Activated CD4-positive, alpha-beta T cell treated with anti-CD3 and anti-CD28 coated beads for 36 hours (primary cell): ENCODE measurements at regions not wholly inside any gene's neighbourhood (a gene's known extent, or its start where the extent isn't known, plus 50 kb on each side); places are given as distances from the start of the nearest gene placed in this dataset.
"Not testable (repeated sequence)": the region's sequence is repeated elsewhere in the genome, so short reads cannot be mapped to it uniquely, and the experiment has no call there.

Experiments
- ATAC-seq: fragments of 200-7000 bp; cut with Tn5 transposase; one replicate; pipeline ENCODE4 v1.10.0; 2021; ENCODE audit warnings: mild to moderate bottlenecking, moderate library complexity
- CTCF ChIA-PET: fragments of 350-600 bp; sonication (Branson Sonifier 250); formaldehyde crosslinking; loops from one replicate; lab custom pipeline; 2021; ENCODE audit warnings: antibody characterized with exemption; lab: Charles Lee
- POLR2A ChIA-PET: fragments of 350-600 bp; sonication (Branson Sonifier 250); formaldehyde crosslinking; loops from one replicate; lab custom pipeline; 2021; ENCODE audit warnings: antibody characterized with exemption, inconsistent platforms; lab: Charles Lee
- DNase-seq: peaks from one replicate; pipeline ENCODE4 v3.0.0-alpha.2; 2020
- H3K27ac Mint-ChIP-seq: one replicate; pipeline ENCODE4 v1.8.0; 2021; ENCODE audit warnings: mixed read lengths
- H3K27me3 Mint-ChIP-seq: one replicate; pipeline ENCODE4 v1.8.0; 2021; ENCODE audit warnings: mixed read lengths
- H3K36me3 Mint-ChIP-seq: one replicate; pipeline ENCODE4 v1.8.0; 2021; ENCODE audit warnings: low read depth, mixed read lengths
- H3K4me1 Mint-ChIP-seq: one replicate; pipeline ENCODE4 v1.8.0; 2021; ENCODE audit warnings: mixed read lengths
- H3K4me3 Mint-ChIP-seq: one replicate; pipeline ENCODE4 v1.8.0; 2021; ENCODE audit warnings: mild to moderate bottlenecking, moderate library complexity, mixed read lengths
- H3K9me3 Mint-ChIP-seq: one replicate; pipeline ENCODE4 v1.8.0; 2021; ENCODE audit warnings: low read depth, mixed read lengths
- intact Hi-C, 2 experiments: fragments of 100-400 bp; cut with DNase I in 1 of 2; cut with micrococcal nuclease in 1 of 2; formaldehyde crosslinking; loops; one replicate each; pipeline versions ENCODE4 v1.14.2 to v1.15.1; 2022 to 2024; cut with DNase I, micrococcal nuclease

DNA sequence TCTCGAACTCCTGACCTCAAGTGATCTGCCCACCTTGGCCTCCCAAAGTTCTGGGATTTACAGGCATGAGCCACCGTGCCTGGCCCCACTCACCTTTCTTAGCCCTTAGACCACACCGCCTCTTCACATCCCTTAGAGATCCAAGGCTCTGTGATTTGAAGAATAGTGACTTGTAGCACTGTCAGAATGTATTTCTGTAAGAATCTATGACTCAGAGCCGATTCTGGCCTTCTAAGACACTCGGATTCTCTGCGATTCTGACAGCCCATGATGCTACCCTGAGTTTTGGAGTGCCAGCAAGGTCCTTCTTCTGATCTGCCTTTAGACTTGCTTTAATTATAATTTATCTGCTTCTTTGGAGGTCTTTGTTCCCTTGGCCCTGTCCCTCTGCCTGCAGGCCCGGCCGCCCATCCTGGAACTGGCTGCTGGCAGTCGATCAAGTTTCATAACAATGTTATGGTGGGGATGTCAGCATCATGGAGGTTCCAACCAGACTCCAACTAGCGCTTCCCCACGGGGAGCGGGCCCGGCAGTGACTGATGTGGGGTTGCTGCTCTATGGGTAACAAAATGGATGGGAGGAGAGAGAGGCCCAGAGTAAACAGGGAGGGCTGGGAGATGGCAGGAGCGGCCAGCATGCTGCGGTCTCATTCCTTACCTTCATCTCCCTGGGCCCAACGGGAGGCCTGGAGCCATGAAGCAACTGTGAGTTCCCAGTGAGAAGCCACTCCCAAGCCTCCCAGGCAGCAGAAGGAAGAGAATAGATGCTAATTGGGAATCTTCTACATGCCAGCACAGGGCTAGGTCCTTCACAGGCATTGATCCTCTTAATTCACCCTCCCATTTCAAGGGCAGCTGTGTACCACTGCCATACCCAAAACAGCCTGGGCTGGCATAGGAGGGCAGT lies 55.7 kb upstream of the RASD2 start:
- DNase-seq (no peak), ATAC-seq (no peak)
- POLR2A ChIA-PET = no interaction called here
- H3K27ac Mint-ChIP-seq = no peak overlapping the region
- H3K27me3 Mint-ChIP-seq = peaks cover 23% of the 10 kb centered on the region
- CTCF ChIA-PET = no interaction called here
- no peaks in the 10 kb centered on the region for H3K9me3 Mint-ChIP-seq
- H3K4me1 Mint-ChIP-seq = no peaks in the 10 kb centered on the region
- no peak overlapping the region for H3K4me3 Mint-ChIP-seq
- intact Hi-C loops = no loop called here
- H3K36me3 Mint-ChIP-seq = no peaks in the 10 kb centered on the region

DNA sequence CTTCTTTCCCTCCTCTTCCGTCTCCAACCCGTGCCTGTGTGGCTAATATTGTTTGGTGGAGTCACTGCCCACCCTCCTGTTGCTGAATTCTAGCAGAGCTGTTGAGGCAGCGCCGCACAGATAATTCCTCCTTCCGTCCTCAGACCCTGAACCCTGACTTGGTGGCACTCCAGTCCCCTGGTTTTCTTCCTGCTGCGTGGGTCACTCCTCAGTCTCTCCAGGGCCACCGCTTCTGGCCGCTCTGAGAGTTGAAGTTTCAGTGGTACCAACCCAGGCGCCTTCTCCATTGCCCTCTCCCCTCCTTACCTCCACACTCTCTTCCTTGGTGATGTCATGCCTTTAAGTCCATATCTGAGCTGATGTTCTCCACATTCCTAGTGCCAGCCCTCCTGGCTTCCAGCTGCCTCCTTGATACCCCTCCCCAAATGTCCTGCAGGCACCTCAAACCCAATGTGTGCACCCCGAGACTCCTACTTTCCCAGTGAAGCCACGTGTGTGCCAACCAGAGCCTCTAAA lies 54.5 kb upstream of the RASD2 start:
- H3K9me3 Mint-ChIP-seq = no peaks in the 10 kb centered on the region
- no peaks in the 10 kb centered on the region for H3K4me1 Mint-ChIP-seq
- ChIA-PET POLR2A (no interaction called here), CTCF (no interaction called here)
- no peak for ATAC-seq
- intact Hi-C loops = no loop called here
- peaks cover 12% of the 10 kb centered on the region for H3K27me3 Mint-ChIP-seq
- no peaks in the 10 kb centered on the region for H3K36me3 Mint-ChIP-seq
- no peak for DNase-seq
- no peak overlapping the region for H3K27ac Mint-ChIP-seq
- H3K4me3 Mint-ChIP-seq = no peak overlapping the region

DNA sequence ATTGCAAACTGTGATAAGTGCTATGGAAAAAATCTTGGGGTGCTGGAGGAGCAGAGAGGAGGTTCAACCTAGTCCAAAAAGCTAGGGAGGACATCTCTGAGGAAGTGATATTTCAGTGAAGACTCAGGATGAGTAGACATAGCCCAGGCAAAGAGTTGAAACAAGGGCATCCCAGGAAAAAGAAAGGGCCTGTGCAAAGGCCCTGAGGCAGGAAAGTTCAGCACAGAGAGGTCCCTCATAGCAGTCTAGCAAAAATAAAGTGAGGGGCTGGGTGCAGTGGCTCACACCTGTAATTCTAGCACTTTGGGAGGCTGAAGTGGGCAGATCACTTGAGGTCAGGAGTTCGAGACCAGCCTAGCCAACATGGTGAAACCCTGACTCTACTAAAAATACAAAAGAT lies 53.0 kb upstream of the RASD2 start:
- CTCF ChIA-PET, H3K4me3 Mint-ChIP-seq, H3K9me3 Mint-ChIP-seq, POLR2A ChIA-PET, H3K4me1 Mint-ChIP-seq, H3K27ac Mint-ChIP-seq, intact Hi-C loops, ATAC-seq, DNase-seq, H3K36me3 Mint-ChIP-seq: not testable (repeated sequence)
- peaks cover 11% of the 10 kb centered on the region for H3K27me3 Mint-ChIP-seq

GRCh38 chr22:35488513-35488912 lies 52.1 kb upstream of the RASD2 start:
- peaks cover 11% of the 10 kb centered on the region for H3K27me3 Mint-ChIP-seq

DNA sequence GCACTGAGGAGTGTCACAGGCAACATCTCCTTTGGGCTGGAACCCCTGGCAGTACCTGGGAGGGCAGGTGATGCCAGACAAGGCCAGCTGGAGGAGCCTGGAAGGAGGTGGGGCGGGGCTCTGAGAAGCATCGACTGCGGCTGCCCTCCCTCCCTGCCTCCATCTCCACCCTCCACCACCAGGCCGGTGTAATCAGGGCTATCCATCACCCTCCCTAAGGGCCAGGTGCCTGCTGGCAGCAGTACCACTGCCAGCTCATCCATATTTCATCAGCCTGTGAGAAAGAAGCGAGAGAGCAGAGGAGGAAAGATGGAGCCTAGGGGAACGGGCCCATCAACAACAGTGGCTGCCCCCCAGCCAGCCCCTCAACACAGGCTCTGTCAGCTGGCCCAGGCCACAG lies 51.4 kb upstream of the RASD2 start:
- no peak for ATAC-seq
- CTCF ChIA-PET = no interaction called here
- no peak overlapping the region for H3K27ac Mint-ChIP-seq
- DNase-seq = no peak
- no peaks in the 10 kb centered on the region for H3K36me3 Mint-ChIP-seq
- peaks cover 17% of the 10 kb centered on the region for H3K27me3 Mint-ChIP-seq
- H3K4me1 Mint-ChIP-seq = no peaks in the 10 kb centered on the region
- intact Hi-C loops = no loop called here
- POLR2A ChIA-PET = no interaction called here
- H3K9me3 Mint-ChIP-seq = no peaks in the 10 kb centered on the region
- H3K4me3 Mint-ChIP-seq = no peak overlapping the region

More at GRCh38 chr22:35488513-35488912, 52.1 kb upstream of the RASD2 start:
- ChIA-PET CTCF (no interaction called here), POLR2A (no interaction called here)
- Mint-ChIP-seq H3K4me1 (no peaks in the 10 kb centered on the region), H3K36me3 (no peaks in the 10 kb centered on the region), H3K9me3 (no peaks in the 10 kb centered on the region), H3K4me3 (no peak overlapping the region), H3K27ac (no peak overlapping the region)
- DNase-seq = no peak
- intact Hi-C loops = no loop called here
- ATAC-seq = no peak
